Nephron (organoid): ENCODE measurements at regions not wholly inside any gene's neighbourhood (a gene's known extent, or its start where the extent isn't known, plus 50 kb on each side); places are given as distances from the start of the nearest gene placed in this dataset.

Experiments
- H3K27ac Mint-ChIP-seq, 3 experiments: 2 replicates each; pipeline ENCODE4 v1.8.0; 2020; ENCODE audit warnings: mixed read lengths in 3 of 3, mild to moderate bottlenecking in 2 of 3, moderate library complexity in 1 of 3
- H3K27me3 Mint-ChIP-seq: 2 replicates; pipeline ENCODE4 v1.8.0; 2021; ENCODE audit warnings: low read depth, mild to moderate bottlenecking, moderate library complexity, mixed read lengths
- H3K36me3 Mint-ChIP-seq: 2 replicates; pipeline ENCODE4 v1.8.0; 2020; ENCODE audit warnings: low read depth, mixed read lengths
- H3K4me1 Mint-ChIP-seq: 2 replicates; pipeline ENCODE4 v1.8.0; 2020; ENCODE audit warnings: mixed read lengths
- H3K4me3 Mint-ChIP-seq, 3 experiments: 2 replicates each; pipeline ENCODE4 v1.8.0; 2020; ENCODE audit warnings: mild to moderate bottlenecking in 3 of 3, mixed read lengths in 3 of 3, moderate library complexity in 2 of 3
- H3K9me3 Mint-ChIP-seq: 2 replicates; pipeline ENCODE4 v1.8.0; 2020; ENCODE audit warnings: mixed read lengths
- CTCF ChIP-seq, 3 experiments: fragments of 200-600 bp; sonication (generic); IDR thresholded peaks; one replicate each; pipeline ENCODE4 v1.5.0; 2021; ENCODE audit warnings: antibody characterized with exemption in 3 of 3; ENCODE audit not compliant: unreplicated experiment in 3 of 3

- Mint-ChIP-seq H3K36me3 (no peaks in the 10 kb centered on the region), H3K4me1 (no peaks in the 10 kb centered on the region), H3K27ac (no peak overlapping the region), H3K9me3 (no peaks in the 10 kb centered on the region), H3K27me3 (no peaks in the 10 kb centered on the region), H3K4me3 (no peak overlapping the region)
- peak; percentile 62 to 68 (median 65) for TF ChIP-seq CTCF (IDR thresholded peaks at IDR 0.05; ENCODE audit: unreplicated experiment in 3 of 3)
Observed at GRCh38 chr14:53432378-53432802, 279.3 kb upstream of the DDHD1 start.

- Mint-ChIP-seq H3K4me1 (no peaks in the 10 kb centered on the region), H3K27ac (no peak overlapping the region), H3K4me3 (no peak overlapping the region), H3K27me3 (no peaks in the 10 kb centered on the region), H3K36me3 (no peaks in the 10 kb centered on the region), H3K9me3 (peaks cover 11% of the 10 kb centered on the region)
- TF ChIP-seq CTCF (IDR thresholded peaks at IDR 0.05; ENCODE audit: unreplicated experiment in 3 of 3), result no peak
Observed at GRCh38 chr14:53430870-53431269, 277.7 kb upstream of the DDHD1 start.

GRCh38 chr14:53412819-53413675 is 259.9 kb upstream of the DDHD1 start:
- Mint-ChIP-seq H3K36me3 (peaks cover 6% of the 10 kb centered on the region), H3K9me3 (peaks cover 10% of the 10 kb centered on the region), H3K4me1 (peaks cover 31% of the 10 kb centered on the region), H3K27ac (peak overlapping the region in 2 of 3 experiments; percentile 48 to 65), H3K4me3 (no peak overlapping the region), H3K27me3 (peaks cover 3% of the 10 kb centered on the region)
- TF ChIP-seq CTCF (IDR thresholded peaks at IDR 0.05; ENCODE audit: unreplicated experiment in 3 of 3), result peak; percentile 13 to 33 (median 17)

GRCh38 chr14:53411125-53411524 is 258.0 kb upstream of the DDHD1 start:
- no peak for TF ChIP-seq CTCF (IDR thresholded peaks at IDR 0.05; ENCODE audit: unreplicated experiment in 3 of 3)
- Mint-ChIP-seq H3K27me3 (peaks cover 3% of the 10 kb centered on the region), H3K9me3 (no peaks in the 10 kb centered on the region), H3K4me1 (peaks cover 37% of the 10 kb centered on the region), H3K4me3 (no peak overlapping the region), H3K27ac (peak overlapping the region in 1 of 3 experiments; percentile 20), H3K36me3 (no peaks in the 10 kb centered on the region)

- Mint-ChIP-seq H3K4me3 (no peak overlapping the region), H3K36me3 (no peaks in the 10 kb centered on the region), H3K27me3 (peaks cover 3% of the 10 kb centered on the region), H3K9me3 (no peaks in the 10 kb centered on the region), H3K4me1 (peaks cover 37% of the 10 kb centered on the region), H3K27ac (no peak overlapping the region)
- TF ChIP-seq CTCF (IDR thresholded peaks at IDR 0.05; ENCODE audit: unreplicated experiment in 3 of 3), result no peak
Observed at GRCh38 chr14:53409969-53410368, 256.8 kb upstream of the DDHD1 start.

- Mint-ChIP-seq H3K36me3 (no peaks in the 10 kb centered on the region), H3K27me3 (peaks cover 3% of the 10 kb centered on the region), H3K4me3 (no peak overlapping the region), H3K27ac (no peak overlapping the region), H3K4me1 (peaks cover 37% of the 10 kb centered on the region), H3K9me3 (no peaks in the 10 kb centered on the region)
- TF ChIP-seq CTCF (IDR thresholded peaks at IDR 0.05; ENCODE audit: unreplicated experiment in 3 of 3), result no peak
Observed at GRCh38 chr14:53409289-53409688, 256.2 kb upstream of the DDHD1 start.
